Iris pigment epithelial cell (primary cell): ENCODE measurements at regions not wholly inside any gene's neighbourhood (a gene's known extent, or its start where the extent isn't known, plus 50 kb on each side); places are given as distances from the start of the nearest gene placed in this dataset.
"Not testable (repeated sequence)": the region's sequence is repeated elsewhere in the genome, so short reads cannot be mapped to it uniquely, and the experiment has no call there.

Experiments used
- DNase-seq: peaks from one replicate; pipeline ENCODE4 v3.0.0-alpha.2; 2011; ENCODE audit warnings: low read depth

DNA sequence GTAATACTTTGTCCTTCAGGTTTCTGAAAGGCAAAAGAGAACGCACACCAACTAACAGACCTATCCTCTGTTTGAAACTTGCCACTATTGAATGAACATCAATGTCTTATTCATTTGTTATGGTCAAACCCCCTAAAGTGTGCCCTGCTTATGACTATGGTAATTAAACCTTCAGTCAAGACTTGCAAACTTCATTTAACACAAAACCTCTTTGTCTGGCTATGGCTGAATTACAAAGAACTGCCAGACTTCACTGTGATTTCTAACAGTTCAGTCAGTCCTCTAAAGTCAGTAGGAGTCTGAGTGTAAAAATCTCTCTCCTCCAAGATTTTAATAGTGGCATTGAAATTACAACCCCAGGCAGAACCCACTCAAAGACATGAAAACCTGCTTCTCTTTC is 702.5 kb upstream of the LRRN3 start:
- no peak for DNase-seq

DNA sequence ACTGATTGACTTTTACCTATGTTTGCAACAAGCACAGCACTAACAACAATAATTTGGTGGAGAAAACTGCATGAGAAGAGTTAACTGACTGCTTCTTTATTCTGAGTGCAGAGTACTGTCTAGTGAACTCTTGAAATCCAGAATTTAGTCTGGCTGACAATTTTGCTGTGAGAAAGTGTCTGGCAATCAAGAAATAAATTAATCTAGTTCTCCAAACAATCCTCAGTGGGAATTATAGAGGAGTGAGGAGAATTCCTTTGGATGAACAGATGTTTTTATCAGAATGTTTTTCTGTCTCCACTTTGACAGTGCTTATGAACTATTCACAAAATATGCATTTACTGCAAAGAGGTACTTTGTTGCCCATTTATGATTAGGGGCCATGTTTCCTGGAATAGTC is 694.9 kb upstream of the LRRN3 start:
- no peak for DNase-seq

DNA sequence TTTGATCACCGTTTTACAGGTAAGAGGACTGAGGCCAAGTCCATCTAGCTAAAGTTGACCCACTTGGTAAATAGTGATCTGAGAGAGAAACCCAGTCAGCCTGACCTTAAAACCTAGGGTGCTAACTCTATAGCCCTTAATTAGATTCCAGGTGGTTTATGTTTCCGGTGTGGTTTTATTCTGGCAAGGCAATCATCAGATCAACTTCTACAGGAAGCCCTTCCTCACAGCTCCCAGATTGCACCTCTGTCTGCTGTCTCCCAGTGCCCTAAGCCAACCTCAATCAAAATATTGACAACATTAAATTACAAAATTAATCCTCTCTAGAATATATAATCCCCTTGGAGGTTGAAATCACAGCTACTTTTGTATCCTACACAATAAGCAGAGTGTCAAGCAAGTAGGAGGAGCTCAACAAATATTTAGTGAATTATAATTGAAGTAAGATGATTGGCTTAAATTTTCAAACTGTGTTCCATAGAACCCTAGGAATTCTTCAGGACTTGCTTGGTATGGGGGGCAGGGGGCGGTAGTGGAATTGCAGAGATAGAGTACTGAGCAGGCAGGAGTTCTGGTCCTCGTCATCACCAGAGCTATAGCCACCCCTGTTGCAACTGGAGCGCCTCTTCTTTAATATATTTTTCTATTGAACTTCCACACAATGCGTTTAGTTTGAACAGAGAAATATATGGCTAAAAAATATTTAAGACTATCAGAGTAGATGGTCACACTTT is 692.8 kb upstream of the LRRN3 start:
- no peak for DNase-seq

DNA sequence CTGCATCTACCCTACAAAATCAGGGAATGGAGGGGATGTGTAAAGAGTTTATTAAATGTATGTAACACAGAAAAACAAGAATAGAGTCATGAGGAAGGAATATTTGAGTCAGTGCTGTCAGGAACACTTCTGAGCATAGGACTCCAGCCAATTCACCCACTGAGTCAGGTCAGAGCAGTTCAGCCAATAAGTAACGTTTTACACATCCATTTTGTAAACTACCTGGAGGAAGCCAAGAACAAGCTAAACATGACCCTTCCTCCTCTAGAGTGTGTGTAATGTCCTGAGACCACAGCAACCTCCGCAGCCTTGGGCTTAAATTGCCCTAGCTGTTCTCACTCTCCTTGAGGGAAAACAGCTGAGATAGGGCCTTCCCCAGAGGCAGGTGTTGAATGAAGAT is 691.5 kb upstream of the LRRN3 start:
- DNase-seq, result peak; percentile 34

DNA sequence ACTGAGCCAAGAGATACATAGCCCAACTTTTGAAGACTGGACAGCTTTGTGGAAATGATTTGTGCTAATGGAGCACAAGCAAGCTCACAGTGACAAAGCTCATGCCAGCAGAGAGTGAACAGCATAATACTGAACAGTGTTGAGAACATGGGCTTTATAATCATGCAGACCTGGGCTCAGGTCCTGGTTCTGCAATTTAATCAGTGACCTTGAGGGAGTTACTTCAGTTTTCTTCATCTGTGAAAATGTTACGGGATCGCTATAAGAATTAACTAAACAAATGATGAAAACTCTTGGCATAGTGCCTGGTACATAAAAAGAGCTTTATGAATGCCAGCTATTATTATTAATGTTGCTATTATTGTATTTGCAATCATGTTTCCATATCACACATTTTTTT is 690.5 kb upstream of the LRRN3 start:
- peak; percentile 24 for DNase-seq

DNA sequence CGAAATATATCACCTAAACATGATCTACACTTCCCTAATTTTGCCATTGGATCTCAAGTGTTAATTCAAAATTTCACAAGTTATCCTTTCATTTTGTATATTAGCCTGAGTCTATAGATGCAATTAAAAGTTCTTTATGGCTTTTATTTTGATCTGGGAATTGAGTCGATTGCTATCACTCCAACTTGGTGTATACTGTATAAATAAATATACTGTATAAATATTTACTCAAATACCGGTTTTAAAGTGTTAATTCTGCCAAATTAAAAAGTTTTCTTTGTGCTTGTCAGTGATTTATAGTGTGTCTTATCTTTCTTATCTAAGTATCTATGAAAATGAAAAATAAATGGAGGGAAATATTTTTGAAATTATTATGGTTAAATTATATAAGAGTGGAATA is 683.7 kb upstream of the LRRN3 start:
- no peak for DNase-seq

DNA sequence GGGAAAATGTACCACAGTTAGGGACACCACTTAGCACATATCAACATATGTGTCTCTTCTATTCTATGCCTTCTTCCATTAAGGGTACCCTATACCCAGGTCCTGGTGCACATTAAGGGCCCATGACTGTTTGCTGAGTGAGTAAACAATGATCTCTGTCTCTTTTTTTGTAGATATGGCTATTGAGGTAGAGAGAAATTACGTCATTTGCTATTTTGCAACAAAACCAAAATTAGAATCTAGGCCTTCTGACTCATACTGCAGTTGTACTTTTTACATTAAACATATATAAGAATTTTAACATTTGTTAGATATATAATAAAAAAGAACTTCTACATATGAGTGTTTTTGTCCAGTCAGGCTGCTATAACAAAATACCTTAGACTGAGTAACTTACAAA is 683.2 kb upstream of the LRRN3 start:
- peak; percentile 7 for DNase-seq

DNA sequence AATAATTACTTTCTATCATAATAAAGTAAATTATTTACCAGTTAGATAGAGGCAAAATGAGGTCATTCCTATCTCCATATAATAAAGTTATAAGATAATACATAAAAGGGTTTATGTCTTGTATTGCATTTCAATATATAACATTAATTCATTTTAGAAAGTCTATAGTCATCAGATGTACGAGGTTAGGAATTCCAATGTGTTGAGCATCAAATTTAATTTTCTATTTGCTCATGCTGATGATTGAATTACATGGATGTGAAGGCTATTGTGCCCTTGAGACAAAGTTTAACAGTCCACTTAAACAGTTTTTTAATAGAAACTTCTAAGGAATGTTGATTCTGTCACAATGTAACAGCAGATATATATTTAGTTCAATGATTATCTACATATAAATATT is 678.3 kb upstream of the LRRN3 start:
- DNase-seq, result no peak

DNA sequence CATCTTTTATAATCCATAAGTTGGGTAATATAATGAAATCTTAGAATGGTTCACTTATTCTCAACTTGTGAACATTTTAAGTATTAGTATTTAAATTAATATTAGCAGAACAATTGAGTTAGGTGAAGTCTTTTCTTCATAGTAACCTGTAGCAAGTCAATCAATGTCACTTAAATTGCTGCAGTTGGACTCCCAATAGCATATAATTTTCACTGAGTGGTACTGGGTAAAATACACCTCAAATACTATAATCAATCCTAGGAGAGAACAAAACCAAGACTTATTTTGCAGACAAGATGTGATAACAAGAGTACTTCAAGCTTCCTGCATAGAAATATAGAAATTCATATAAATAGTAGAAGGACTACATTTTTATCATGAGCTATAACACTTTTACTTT is 677.9 kb upstream of the LRRN3 start:
- DNase-seq, result no peak

DNA sequence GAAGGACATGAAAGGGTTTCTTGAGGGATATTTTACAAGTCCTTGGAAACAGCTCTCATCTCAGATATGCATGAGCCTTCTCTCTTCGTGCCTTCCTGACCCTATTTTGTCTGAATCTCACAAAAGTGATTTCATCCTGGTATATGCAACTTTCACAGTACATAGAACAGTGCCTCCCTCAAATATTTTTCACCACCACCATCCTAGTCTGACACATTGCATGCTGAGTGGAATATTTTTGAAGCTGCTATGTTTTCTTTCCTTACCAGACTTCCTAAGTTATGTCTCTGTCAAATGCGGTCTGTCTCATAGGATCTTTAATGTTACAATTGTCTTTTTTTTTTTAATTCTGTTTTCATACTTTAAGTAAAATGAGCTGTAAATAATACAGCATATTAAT is 673.3 kb upstream of the LRRN3 start:
- DNase-seq, result no peak

DNA sequence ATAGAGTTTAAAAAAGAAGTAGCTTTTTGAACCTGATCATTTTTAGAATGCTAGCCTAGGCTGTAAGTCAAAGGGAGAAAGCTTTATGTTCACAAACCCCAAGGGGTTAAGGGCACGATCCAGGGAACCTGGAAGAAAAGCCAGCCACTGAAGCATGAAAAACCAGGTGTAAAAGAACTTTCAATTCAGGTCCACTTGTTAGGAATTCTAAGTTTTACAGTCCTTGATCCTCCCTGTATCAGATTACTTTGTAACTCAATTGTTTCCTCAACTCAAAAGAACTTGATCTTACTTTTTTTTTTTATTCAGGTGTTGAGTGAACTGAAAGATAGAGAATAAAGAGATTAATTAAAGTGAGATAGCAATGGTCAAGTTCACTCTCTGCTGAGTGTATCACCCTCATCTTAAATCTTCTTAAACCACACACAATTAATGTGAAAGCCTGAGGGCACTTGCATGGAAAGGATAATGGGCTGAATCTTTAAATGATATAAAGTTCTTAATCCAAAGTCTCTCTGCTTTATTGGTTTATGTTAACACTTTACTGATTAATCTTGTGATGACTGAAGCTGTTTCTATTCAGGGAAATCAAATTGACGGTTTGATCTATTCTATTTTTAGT is 672.2 kb upstream of the LRRN3 start:
- no peak for DNase-seq

DNA sequence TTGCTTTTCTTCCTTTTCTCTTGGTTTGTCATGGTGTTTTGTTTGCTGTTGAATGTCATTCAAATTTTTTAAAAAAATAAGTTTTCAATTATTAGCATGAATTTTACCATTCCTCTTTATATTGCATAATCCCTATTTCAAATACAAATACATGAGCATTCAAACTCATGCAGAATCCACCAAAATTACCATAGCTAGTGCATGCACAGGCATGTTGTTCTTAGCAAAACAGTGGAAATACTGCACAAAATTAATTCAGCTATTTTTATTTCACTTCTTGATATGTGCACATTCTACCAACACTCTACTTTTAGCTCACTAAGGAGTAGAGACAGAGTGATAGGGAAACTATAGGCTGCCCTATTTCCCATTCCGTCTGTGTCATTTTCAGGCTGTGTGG is 670.1 kb upstream of the LRRN3 start:
- no peak for DNase-seq

DNA sequence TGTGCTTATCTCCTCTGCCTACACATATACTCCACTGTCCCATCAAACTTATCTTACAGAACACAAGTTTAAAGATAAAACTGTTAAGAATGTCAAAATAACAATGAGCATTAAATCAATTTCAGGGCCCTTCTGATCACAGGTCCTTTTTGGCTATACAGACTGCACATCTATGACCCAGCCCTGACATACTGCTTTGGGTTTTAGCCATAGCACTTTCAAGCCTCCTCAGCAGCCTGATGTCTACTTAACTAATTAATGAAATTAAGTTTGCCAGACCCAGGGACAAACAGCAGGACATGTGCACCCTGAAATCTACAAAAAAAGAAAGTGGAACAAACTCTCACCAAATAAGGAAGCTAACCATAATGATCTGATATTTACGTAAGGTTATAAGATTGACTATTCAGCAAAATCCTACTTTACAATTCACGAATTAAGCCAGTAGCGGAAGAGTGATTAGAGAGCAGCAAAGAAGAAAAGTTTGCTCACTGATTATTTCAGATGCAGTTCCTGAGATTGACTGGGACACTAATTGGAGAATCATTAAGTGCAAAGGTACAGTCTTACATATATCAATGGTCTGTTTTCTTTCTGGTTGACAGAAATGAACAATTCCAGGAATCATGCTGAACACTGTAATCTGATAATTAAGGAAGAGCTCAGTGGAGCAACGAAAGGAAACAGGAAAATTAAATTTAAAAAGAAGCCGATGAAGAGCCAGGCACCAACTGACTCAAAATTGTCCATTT is 669.3 kb upstream of the LRRN3 start:
- no peak for DNase-seq

DNA sequence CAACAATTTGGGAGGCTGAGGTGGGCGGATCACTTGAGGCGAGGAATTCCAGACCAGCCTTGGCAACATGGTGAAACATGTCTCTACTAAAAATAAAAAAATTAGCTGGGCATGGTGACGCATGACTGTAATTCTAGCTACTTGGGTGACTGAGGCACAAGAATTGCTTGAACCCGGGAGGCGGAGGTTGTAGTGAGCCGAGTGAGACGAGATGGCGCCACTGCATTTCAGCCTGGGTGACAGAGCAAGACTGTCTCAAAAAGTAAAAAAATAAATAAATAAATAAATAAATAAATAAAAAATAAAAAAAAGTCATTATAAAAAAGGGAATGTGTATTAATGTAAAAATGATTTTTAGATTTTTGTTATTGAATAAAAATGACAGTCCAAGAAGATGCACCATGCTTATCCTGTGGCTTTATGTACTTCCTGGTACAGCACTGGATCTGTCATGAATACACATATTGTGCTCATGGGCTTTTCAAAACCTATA is 658.8 kb upstream of the LRRN3 start:
- no peak for DNase-seq

DNA sequence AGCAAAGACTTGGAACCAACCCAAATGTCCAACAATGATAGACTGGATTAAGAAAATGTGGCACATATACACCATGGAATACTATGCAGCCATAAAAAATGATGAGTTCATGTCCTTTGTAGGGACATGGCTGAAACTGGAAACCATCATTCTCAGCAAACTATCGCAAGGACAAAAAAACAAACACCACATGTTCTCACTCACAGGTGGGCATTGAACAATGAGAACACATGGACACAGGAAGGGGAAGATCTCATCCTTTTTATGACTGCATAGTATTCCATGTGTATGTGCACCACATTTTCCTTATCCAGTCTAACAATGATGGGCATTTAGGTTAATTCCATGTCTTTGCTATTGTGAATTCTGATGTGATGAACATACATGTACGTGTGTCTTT is 652.0 kb upstream of the LRRN3 start:
- DNase-seq, result not testable (repeated sequence)

DNA sequence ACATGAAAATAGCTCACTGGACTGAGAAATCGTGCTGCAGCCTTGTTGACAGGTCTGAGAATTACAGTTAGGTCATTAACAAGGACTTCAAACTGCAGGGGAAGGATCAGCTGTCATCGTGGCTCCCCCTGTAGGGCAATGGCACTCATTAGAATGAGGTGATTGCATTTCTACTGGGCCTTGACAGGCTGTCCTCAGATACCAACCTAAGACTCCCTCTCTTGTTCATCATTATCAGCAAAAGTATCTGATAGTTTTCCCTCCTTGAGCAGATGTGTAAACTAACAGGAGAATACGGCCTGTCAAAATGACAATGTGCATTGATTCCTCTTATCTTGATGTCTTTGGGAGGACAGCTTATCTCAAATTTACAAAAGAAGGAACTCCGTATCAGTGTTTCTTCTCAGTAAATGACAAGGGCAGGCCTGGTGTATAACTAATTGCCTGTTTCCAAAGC is 648.5 kb upstream of the LRRN3 start:
- DNase-seq, result peak; percentile 34

DNA sequence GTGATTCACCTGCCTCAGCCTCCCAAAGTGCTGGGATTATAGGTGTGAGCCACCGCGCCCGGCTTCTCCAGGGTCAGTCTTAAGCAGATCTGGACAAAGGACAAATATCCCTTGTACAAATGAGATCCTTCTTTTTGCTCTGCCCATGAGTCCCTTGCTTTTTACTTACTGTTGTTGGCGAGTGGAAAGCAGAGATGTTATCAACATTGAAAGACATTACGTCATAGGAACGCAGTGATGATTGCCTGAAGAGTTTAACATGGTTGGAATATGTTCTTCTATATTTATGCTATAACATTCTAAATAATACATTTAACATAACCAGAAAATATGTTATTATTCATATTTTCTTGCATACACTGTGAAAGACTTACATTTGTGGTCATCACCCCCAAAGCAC is 644.3 kb upstream of the LRRN3 start:
- DNase-seq, result no peak

DNA sequence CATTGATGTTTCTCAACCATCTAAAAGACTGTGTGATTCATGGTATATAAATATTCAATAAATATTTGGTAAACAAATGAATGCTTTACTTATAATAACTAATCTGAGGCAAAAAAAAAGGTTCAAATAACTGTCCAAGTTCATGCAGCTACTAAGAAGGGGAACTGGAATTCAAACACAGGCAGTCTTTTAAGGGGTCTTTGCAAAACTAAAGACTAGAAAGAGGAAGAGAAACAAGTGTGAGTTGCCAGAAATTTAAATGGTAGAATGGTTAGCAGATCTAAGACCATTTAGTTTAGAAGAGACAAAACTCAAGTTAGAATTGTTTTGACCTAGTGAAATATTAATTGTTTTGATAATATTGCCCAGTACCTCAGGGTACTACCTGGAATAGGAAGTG is 642.0 kb upstream of the LRRN3 start:
- no peak for DNase-seq

DNA sequence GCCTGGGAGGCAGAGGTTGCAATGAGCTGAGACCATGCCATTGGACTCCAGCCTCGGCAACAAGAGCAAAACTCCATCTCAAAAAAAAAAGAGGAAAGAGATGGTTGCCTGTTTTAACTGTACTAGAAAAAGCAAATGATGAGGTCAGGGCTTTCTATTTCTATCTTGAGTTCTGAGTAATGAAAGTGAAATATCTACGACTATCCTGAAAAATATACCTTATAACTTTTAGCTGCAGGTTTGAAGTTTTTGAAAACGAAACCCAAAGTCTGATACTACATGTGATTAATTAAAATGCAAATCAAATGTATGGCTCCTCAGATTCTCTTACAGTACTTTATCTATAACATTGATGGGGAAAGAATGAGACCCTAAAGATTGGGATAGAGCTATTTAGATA is 636.2 kb upstream of the LRRN3 start:
- no peak for DNase-seq

DNA sequence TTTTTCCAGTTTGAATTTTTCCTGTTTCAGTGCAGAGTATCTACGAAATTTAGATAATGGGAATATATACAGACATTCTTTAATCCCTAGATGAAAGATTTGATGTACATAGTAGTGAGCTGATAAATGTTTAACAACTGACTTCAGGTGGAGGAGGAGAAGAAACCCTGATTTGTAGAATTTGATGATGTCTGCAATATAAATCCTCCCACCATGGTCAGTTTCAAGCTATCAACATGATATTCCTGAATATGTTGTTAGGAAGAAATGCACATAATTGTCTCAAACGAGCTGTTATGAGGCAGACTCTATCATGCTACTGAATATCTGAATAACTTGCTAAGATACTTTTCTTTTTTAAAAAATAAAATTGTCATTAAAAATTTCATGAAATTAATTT is 629.3 kb upstream of the LRRN3 start:
- no peak for DNase-seq

DNA sequence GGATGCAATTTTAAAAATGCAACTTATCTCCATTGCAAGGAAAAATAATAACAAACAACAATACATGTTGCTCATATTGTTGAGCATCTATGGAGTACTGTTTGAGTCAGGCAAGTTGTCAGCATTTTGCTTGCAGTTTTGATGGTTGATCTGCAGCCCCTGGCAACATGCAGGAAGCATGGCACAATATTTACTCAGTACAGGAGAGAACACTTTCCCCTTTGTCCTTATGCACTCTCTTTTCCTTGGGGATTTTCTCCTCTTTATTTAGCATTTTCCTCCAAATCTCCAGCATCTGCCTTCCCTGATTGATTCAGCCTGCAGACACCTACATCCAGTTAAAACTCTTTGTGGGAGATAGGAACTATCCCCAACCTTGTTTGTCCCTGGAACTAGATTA is 620.5 kb upstream of the LRRN3 start:
- DNase-seq, result no peak

DNA sequence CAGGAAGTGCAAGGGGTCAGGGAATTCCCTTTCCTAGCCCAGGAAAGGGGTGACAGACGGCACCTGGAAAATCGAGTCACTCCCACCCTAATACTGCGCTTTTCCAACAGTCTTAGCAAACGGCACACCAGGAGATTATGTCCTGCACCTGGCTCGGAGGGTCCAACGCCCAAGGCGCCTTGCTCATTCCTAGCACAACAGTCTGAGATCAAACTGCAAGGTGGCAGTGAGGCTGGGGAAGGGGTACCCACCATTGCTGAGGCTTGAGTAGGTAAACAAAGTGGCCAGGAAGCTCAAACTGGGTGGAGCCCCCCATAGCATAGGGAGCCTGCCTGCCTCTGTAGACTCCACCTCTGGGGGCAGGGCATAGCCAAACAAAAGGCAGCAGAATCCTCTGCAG is 618.5 kb upstream of the LRRN3 start:
- DNase-seq, result not testable (repeated sequence)

DNA sequence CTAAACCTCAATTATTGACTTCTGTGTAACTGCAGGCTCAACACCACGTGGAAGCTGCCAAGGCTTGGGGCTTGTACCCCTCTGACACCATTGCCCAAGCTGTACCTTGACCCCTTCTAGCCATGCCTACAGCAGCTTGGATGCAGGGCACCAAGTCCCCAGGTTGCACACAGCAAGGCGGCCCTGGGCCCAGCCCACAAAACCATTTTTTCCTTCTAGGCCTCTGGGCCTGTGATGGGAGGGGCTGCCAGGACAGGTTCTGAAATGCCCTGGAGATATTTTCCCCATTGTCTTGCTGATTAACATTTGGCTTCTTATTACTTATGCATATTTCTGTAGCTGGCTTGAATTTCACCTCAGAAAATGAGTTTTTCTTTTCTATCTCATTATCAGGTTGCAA is 610.0 kb upstream of the LRRN3 start:
- no peak for DNase-seq
